ENCODE measurements at regions not wholly inside any gene's neighbourhood (a gene's known extent, or its start where the extent isn't known, plus 50 kb on each side); places are given as distances from the start of the nearest gene placed in this dataset.

DNA sequence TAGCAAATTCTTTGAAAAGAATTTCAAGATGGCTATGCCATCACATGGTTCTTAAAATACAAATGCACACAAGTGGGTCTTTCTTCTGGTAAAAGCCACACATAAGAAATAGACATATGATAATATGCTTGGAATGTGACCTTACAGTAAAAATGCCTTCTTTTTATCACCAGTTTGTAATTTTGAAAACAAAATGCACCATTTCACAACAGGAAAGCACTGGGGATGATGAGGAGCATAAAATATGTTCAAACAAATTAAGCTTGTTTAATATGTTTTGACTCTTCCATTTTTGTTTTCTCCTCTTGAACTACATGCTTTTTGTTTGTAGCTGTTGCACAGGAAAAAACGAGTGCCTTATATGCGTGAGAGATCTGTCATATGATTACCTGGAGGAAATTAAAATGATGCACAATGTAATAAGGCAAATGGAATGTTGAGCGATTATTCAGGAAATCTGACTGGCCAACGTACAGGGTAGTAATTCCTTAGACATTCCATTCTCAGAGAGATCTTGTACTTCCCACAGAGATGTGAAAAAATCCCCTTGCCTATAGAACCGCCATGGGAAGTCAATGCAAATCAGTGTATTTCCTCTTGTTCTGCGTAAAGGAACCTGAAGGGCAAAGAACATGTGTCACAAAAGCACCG, 911.6 kb downstream of the TFAP2A start:
- no peak for DNase-seq
- Histone ChIP-seq H3K4me1 (ENCODE audit: control insufficient read depth, insufficient read depth, low read length) (no peaks in the 10 kb centered on the region), H3K4me3 (ENCODE audit: low read length) (no peak overlapping the region), H3K36me3 (ENCODE audit: control insufficient read depth, insufficient read depth, low read length) (no peaks in the 10 kb centered on the region), H3K27ac (ENCODE audit: low read length) (no peak overlapping the region), H3K9me3 (ENCODE audit: control insufficient read depth, insufficient read depth, low read length) (no peaks in the 10 kb centered on the region), H3K27me3 (ENCODE audit: control insufficient read depth, insufficient read depth, low read length) (no peaks in the 10 kb centered on the region)
- Mint-ChIP-seq H3K4me3 (no peak overlapping the region), H3K4me1 (no peaks in the 10 kb centered on the region), H3K27me3 (ENCODE audit: low read depth in 2 of 2) (no peaks in the 10 kb centered on the region), H3K27ac (no peak overlapping the region), H3K36me3 (no peaks in the 10 kb centered on the region), H3K9me3 (peaks cover 0 to 3% of the 10 kb centered on the region in 2 donors)
- TF ChIP-seq, protein P1, sequence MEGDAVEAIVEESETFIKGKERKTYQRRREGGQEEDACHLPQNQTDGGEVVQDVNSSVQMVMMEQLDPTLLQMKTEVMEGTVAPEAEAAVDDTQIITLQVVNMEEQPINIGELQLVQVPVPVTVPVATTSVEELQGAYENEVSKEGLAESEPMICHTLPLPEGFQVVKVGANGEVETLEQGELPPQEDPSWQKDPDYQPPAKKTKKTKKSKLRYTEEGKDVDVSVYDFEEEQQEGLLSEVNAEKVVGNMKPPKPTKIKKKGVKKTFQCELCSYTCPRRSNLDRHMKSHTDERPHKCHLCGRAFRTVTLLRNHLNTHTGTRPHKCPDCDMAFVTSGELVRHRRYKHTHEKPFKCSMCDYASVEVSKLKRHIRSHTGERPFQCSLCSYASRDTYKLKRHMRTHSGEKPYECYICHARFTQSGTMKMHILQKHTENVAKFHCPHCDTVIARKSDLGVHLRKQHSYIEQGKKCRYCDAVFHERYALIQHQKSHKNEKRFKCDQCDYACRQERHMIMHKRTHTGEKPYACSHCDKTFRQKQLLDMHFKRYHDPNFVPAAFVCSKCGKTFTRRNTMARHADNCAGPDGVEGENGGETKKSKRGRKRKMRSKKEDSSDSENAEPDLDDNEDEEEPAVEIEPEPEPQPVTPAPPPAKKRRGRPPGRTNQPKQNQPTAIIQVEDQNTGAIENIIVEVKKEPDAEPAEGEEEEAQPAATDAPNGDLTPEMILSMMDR (IDR thresholded peaks at IDR 0.05): no peak
- ATAC-seq: no peak
- intact Hi-C loops (cut with micrococcal nuclease): no loop called here
- 56% methylated on average over 6 of the region's 7 CpGs for WGBS (ENCODE audit: insufficient coverage)

DNA sequence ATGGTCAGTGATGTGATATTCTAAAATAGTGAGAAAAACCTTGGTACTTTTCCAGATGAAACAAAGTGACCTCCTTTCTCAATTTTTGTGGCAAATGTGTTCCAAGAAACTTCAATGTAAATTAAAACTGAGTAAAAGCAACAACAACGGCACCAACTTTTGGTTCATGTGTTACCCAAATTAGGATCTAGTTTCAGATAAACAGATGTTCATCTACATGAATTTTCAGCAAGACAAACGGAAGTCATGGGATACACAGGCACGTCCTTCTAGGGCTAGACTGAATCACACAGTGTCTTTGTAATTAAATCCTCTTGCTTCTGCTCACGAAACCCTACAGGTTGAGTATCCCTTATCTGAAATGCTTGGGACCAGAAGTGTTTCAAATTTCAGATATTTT, 915.2 kb downstream of the TFAP2A start:
- WGBS (ENCODE audit: insufficient coverage): 78% methylated on average over 4 of the region's 4 CpGs

DNA sequence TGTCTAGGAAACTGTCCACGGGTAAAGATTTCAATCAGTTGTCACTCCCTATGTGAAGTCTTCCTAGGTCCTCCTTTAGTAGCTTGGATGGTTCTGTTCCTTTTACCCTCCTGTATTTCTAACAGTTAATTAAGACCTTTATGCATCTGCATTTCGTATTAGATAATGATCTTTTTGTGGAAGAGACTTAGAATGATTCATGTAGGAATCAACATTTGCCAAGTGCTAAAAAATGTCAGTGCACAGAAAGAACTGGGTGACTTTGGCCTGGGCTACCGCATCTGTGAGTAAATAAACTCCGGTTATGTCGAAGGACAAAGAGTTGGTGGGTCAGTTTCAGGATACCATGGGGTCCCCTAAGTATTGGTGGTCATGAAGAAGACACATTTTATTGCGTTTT, 918.0 kb downstream of the TFAP2A start:
- no peak overlapping the region for H3K4me3 Mint-ChIP-seq

More for the DNA sequence above, 915.2 kb downstream of the TFAP2A start:
- no peak overlapping the region for H3K27ac Mint-ChIP-seq
- no peak overlapping the region for H3K4me3 ChIP-seq (ENCODE audit: low read length)
- no peaks in the 10 kb centered on the region for H3K36me3 Mint-ChIP-seq
- H3K4me1 Mint-ChIP-seq: no peaks in the 10 kb centered on the region
- no peaks in the 10 kb centered on the region for H3K36me3 ChIP-seq (ENCODE audit: control insufficient read depth, insufficient read depth, low read length)
- peaks cover 14 to 16% of the 10 kb centered on the region in 2 donors for H3K9me3 Mint-ChIP-seq
- H3K27me3 ChIP-seq (ENCODE audit: control insufficient read depth, insufficient read depth, low read length): no peaks in the 10 kb centered on the region
- TF ChIP-seq, protein P1 (IDR thresholded peaks at IDR 0.05): no peak
- H3K4me3 Mint-ChIP-seq: no peak overlapping the region
- DNase-seq (no peak), ATAC-seq (no peak)
- H3K27me3 Mint-ChIP-seq (ENCODE audit: low read depth in 2 of 2): no peaks in the 10 kb centered on the region
- no peak overlapping the region for H3K27ac ChIP-seq (ENCODE audit: low read length)
- no peaks in the 10 kb centered on the region for H3K4me1 ChIP-seq (ENCODE audit: control insufficient read depth, insufficient read depth, low read length)
- no peaks in the 10 kb centered on the region for H3K9me3 ChIP-seq (ENCODE audit: control insufficient read depth, insufficient read depth, low read length)
- intact Hi-C loops (cut with micrococcal nuclease): no loop called here

More for the DNA sequence above, 918.0 kb downstream of the TFAP2A start:
- intact Hi-C loops (cut with micrococcal nuclease): no loop called here
- H3K27me3 ChIP-seq (ENCODE audit: control insufficient read depth, insufficient read depth, low read length): no peaks in the 10 kb centered on the region
- no peaks in the 10 kb centered on the region for H3K4me1 ChIP-seq (ENCODE audit: control insufficient read depth, insufficient read depth, low read length)
- peaks cover 19 to 25% of the 10 kb centered on the region in 2 donors for H3K9me3 Mint-ChIP-seq
- H3K27ac Mint-ChIP-seq: no peak overlapping the region
- no peaks in the 10 kb centered on the region for H3K36me3 ChIP-seq (ENCODE audit: control insufficient read depth, insufficient read depth, low read length)
- ATAC-seq (no peak), DNase-seq (no peak)
- 84% methylated on average over 5 of the region's 6 CpGs for WGBS (ENCODE audit: insufficient coverage)
- H3K4me1 Mint-ChIP-seq: no peaks in the 10 kb centered on the region
- no peak overlapping the region for H3K27ac ChIP-seq (ENCODE audit: low read length)
- no peak overlapping the region for H3K4me3 ChIP-seq (ENCODE audit: low read length)
- TF ChIP-seq, protein P1 (IDR thresholded peaks at IDR 0.05): no peak
- H3K36me3 Mint-ChIP-seq: peaks cover 5% of the 10 kb centered on the region
- no peaks in the 10 kb centered on the region for H3K27me3 Mint-ChIP-seq (ENCODE audit: low read depth in 2 of 2)
- no peaks in the 10 kb centered on the region for H3K9me3 ChIP-seq (ENCODE audit: control insufficient read depth, insufficient read depth, low read length)

Measured in natural killer cell (primary cell).